NCI-H82 (cell line): ENCODE measurements at regions not wholly inside any gene's neighbourhood (a gene's known extent, or its start where the extent isn't known, plus 50 kb on each side); places are given as distances from the start of the nearest gene placed in this dataset.
"Not testable (repeated sequence)": the region's sequence is repeated elsewhere in the genome, so short reads cannot be mapped to it uniquely, and the experiment has no call there.

Experiments
- DNase-seq: peaks from one replicate; lab custom pipeline; 2025; lab: John Stamatoyannopoulos, UW

- DNase-seq: no peak
These were observed 136.9 kb upstream of the CDK6 start for GRCh38 chr7:92973293-92973731.

DNA sequence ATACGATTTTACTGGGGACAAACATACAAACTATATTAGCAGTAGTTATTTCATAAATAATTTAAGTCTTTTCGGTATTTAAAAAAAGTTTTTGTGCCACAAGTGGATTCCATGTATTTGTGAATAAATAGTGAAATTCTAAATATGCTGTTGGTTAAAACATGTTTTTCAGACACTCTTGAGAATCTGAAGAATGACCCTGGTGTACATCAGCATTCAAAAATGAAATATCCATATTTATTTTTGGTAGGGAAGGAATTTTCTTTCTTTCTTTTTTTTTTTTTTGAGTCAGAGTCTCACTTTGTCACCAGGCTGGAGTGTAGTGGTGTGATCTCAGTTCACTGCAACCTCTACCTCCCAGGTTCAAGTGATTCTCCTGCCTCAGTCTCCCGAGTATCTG lies 136.1 kb upstream of the CDK6 start:
- no peak for DNase-seq

DNA sequence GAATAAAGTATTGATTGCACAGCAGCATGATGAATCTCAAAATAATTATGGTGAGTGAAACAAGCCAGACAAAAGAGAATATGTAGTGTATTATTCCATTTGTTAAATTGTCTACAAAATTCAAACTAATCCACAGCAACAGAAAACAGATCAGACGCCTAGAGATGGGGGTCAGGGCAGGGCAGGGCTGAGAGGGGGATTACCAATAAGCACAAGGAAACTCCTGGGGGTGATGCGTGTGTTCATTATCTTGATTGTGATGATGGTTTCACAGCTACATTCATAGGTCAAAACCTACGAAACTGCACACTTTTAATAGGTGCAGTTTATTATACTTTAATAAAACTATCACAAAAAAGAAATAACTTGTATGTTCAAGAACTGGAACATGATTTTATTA lies 132.7 kb upstream of the CDK6 start:
- no peak for DNase-seq

DNA sequence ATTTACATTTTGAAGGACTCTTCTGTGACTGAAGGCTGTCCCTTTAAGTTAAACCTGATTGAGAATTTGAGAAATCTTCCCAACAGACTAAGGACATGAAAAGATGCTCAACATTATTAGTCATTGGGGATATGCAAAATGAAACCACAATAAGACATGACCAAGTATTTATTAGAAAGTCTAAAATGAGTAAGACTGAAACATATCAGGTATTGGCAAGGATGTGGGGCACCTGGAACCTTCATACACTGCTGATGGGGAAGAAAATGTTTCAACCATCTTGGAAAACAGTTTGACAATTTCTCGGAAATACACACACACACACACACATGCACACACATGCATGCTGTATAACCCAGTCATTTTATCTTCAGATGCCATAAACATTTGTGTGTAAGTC lies 132.1 kb upstream of the CDK6 start:
- no peak for DNase-seq

DNA sequence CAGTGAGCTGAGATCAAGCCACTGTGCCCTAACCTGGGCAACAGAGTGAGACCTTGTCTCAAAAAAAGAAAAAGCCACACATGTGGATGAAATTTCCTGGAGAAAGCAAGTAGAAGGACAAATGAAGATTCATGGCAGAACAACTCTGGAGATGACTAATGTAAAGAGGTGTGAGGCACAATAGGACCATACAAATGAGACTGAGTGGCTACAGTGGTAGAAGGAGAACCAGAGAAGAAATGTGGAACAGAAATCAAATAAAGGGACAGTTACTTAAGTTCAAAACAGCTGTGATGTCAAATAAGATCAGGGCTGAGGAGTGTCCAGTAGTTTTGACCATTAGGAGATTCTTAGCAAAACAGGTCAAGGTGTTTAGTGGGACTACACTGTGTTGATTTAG lies 130.9 kb upstream of the CDK6 start:
- no peak for DNase-seq

DNA sequence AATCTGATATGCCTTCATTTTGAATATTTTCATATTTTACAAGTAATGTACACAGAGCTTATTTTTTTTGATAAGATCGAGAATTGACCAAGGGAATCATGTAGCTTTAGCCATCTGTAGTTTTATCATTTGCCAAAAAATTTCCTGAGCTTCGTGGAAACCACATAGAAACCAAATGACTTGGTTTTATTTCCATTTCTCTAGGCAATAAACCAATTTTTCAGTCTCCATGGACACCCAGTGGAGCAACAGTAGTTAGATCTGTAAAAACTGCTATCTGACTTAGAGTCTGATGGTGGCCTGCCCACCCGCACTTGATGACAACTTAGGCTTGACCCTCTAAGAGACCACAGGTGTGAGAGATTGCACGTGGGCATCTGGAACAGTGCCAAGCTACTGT lies 127.8 kb upstream of the CDK6 start:
- DNase-seq: no peak

DNA sequence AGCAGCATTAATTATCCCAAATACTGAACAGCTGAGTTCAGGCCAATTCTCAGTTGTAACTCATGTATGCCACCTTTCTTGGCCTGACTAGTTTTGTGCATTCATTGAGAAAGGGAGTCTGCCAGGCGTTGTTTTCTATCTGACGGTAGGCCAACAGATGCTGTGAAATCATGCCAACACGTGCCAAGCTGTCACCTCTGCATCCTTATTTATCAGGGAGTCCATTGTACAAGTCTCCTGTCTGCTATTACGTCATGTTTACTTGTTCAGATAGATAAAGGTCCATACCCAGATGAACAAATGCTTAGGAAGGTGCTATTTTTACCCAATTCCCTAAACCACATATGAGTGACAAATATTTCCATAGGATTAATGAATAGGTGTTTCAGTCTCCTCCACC lies 127.2 kb upstream of the CDK6 start:
- no peak for DNase-seq

DNA sequence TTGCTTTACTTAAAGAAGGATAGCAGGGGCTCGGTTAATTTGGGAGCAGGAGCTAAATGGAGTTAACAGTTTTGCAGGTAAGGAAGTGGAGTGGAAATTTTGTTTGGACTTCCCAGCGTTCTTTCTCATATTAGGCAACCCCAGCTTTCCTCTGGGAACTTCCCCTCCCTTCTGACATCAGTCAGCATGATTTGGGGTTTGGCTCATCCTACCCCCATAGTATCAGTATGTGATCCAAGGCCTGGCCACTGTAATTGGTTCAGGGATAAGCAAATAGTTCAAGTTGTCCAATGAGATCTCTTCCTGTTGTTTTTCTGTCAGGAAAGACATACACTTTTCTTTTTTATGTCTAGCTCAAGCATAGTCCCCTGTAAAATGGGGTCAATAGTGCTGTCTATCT lies 125.6 kb upstream of the CDK6 start:
- DNase-seq: no peak

- no peak for DNase-seq
These were observed 120.2 kb upstream of the CDK6 start for GRCh38 chr7:92956575-92956974.

DNA sequence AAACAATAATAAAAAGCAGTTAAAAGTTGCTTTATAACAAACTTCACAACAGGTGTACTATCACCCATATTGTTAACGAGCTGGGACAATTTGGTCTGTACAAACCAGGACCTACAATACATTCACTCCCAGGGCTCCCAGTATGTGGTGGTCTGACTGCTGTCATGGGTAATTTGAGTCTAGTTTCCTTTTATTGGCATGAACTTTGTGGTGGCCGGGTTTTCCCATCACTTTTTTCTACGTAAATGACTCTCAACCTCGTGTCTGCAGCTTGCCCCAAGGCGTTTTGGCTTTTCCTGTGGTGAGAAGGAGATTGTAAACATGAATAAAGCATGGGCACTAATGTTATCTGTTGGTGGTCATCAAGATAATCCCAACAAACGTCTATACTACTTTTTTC lies 118.7 kb upstream of the CDK6 start:
- no peak for DNase-seq

DNA sequence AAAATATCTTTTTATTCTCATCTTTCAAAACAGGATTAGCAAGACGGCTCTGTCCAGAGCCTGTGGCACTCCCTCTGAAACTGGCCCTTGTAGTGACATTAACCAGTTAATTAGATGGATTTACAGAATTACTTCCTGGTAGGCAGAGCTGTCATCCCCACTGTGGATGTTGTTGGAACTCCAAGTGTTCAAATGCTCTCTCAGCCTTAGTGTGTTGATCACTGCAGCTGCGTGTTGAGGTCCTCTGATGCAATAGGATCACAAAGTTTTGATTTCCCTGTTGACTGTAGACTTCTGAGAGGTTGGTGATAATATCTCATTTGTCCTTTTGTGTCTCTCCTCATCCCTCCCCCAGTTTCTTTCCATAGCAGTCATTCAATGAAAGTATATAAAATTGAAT lies 117.3 kb upstream of the CDK6 start:
- peak; percentile 50 for DNase-seq

DNA sequence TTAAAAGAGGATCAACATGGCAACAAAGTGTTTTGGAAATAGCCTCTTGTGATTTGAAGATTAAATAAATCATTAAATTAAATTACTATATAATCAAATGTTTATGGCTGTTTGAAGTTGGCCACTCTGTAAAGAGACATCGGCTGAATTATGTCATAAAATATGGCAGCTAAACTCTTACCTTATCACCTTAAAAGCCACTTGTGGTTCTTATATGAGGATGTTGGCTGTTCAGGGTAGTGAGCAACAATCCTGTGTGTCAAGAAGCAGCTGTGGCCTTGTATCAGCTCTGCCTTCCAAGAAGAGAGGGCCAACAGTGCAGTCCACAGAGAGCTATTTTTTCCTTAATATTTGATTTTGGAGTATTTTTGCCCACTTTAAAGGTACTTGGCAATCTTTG lies 113.4 kb upstream of the CDK6 start:
- no peak for DNase-seq

GRCh38 chr7:92945840-92946239 lies 109.5 kb upstream of the CDK6 start:
- DNase-seq: no peak

DNA sequence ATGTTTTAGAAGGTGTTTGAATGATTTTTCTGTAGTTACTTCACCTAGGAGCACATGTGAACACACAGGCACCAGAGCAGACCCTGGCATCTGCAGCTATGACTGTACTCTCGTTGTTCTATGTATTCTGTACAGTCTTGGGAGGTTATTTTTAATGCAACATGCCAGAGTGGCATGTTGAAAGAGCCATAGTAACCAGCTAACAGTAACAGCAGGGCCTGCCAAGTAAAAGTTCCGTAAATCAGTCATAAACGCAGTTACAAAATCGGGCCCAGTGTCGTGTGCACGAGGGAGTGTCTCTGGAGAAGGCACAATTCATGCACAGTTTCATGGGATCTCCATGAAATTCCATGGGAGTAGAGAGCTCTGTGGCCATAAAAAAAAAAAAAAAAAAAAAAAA lies 108.3 kb upstream of the CDK6 start:
- no peak for DNase-seq

GRCh38 chr7:92942706-92943105 lies 106.3 kb upstream of the CDK6 start:
- DNase-seq: not testable (repeated sequence)

DNA sequence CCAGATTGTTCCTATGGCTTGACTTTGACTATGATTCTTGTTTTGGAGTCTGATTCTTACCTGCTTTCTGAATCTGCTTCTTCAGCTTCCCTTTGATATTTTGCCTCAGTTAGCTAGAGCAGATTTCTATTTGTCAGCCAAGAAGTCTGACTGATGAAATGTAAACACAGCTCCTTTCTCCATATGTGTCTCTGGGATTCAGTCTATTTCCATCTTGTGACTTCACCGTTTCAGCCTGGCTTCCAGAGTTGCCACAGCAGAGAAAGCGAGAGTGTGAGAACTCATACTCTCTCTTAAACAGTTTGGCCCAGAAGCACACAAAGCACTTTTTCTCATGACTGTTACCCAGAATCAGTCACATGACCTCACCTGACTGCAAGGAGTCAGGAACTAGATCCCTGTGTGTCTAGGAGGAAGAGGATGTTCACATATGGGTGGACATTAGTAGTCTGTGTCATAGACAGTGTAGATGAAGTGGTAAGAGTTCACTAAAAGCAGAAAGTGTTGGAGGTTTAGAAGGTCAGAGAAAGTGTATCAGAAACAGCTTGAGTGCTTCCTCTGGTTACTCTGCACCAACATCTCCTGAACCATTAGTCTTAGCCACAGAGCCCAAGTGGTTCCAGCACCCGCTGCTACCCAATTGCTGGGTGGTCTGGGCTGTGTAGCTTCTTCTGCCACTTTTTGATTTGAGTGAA lies 103.4 kb upstream of the CDK6 start:
- no peak for DNase-seq

- no peak for DNase-seq
These were observed 97.7 kb upstream of the CDK6 start for GRCh38 chr7:92934096-92934495.

GRCh38 chr7:92932450-92932849 lies 96.1 kb upstream of the CDK6 start:
- DNase-seq: no peak

DNA sequence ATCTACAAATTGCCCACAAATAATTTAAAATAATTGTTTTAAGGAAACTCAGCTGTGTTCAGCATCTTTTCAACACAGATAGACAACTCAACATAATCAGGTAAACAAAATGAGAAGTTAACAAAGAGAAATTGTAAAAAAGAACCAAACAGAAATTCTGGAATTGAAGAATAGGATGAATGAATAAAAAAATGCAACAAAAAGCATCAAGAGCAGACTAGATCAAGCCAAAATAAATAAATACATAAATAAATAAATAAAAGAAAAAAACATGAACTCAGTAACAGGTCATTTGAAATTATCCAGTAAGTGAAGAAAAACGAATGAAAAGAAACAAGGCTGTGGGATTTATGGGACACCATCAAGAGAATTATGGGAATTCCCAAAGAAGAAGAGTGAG lies 94.0 kb upstream of the CDK6 start:
- DNase-seq: no peak

GRCh38 chr7:92926697-92927044 lies 90.3 kb upstream of the CDK6 start:
- no peak for DNase-seq

DNA sequence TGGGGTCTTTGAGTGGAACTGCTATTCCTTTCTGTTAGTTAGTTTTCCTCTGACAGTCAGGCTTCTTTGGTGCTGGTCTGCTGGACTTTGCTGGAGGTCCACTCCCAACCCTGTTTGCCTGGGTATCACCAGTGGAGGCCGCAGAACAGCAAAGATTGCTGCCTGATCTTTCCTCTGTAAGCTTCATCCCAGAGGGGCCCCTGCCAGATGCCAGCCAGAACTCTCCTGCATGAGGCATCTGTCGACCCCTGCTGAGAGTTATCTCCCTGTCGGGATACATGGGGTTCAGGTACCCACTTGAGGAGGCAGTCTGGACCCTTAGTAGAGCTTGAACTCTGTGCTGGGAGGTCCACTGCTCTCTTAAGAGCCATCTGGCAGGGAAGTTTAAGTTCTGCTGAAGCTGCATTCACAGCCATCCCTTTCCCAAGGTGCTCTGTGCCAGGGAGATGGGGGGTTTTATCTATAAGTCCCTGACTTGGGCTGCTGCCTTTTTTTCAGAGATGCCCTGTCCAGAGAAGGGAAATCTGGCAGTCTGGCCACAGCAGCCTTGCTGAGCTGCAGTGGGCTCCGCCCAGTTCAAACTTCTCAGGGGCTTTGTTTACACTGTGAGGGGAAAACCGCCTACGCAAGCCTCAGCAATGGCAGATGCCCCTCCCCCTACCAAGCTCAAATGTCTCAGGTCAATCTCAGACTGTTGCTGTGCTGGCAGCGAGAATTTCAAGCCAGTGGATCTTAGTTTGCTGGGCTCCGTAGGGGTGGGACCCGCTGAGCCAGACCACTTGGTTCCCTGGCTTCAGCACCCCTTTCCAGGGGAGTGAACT lies 89.7 kb upstream of the CDK6 start:
- DNase-seq: peak; percentile 29

GRCh38 chr7:92924800-92925199 lies 88.4 kb upstream of the CDK6 start:
- no peak for DNase-seq

- no peak for DNase-seq
These were observed 80.9 kb upstream of the CDK6 start for GRCh38 chr7:92917230-92917629.

DNA sequence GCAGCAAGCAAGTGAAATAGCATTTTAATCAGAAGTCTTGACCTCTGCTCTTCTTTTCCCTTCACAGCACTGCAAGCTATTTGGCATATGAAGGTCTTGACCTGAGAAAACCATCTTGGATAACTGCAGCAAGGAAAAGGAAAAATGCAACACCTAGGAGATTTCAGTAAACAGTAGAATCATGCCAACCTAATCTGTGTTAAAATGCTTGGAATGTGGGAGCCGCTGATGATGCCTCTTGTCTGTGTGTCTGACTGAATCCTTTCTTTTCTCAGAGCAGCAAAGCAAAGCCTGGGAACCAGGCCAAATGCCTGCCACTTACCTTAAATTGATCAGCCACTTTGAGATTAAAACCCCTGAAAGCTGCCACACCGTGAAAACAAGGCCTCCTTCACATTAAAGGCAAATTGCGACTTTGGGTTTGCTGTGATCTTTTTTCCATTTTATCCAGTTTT lies 80.4 kb upstream of the CDK6 start:
- DNase-seq: peak; percentile 89
